ENCODE measurements at regions not wholly inside any gene's neighbourhood (a gene's known extent, or its start where the extent isn't known, plus 50 kb on each side); places are given as distances from the start of the nearest gene placed in this dataset.
"Not testable (repeated sequence)": the region's sequence is repeated elsewhere in the genome, so short reads cannot be mapped to it uniquely, and the experiment has no call there.

DNA sequence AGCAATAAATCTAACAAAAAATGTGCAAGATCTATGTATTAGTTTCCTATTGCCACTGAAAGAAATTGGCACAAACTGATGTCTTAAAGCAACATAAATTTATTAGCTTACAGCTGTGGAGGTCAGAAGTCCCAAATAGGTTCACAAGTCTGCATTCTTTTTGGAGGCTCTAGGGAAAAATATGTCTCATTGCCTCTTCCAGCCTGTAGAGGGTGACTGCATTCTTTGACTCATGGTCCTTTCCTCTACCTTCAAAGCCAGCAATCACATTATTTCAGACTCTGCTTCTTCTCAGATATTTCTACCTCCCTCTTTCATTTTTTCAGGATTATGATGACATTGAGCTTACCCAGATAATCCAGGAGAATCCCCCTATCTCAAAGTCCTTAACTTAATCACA lies 1531.1 kb downstream of the KHDRBS2 start:
- intact Hi-C loops (cut with micrococcal nuclease; ENCODE audit: unreplicated experiment): no loop called here
- no peaks in the 10 kb centered on the region for H3K79me2 ChIP-seq (ENCODE audit: low read depth)
- no peaks in the 10 kb centered on the region for H3K9me2 ChIP-seq (ENCODE audit: insufficient read depth)
- H4K20me1 ChIP-seq (ENCODE audit: insufficient read depth): no peaks in the 10 kb centered on the region
- H3K9me3 ChIP-seq (ENCODE audit: insufficient read depth, low read depth): no peaks in the 10 kb centered on the region
- H3K4me2 ChIP-seq: no peak overlapping the region
- no peak overlapping the region for H3K4me3 ChIP-seq
- H3K27ac ChIP-seq: no peak overlapping the region
- no peaks in the 10 kb centered on the region for H3F3A ChIP-seq (ENCODE audit: insufficient read depth, low read depth)
- no peaks in the 10 kb centered on the region for H3K4me1 ChIP-seq (replicated peaks; ENCODE audit: insufficient read depth)
- TF ChIP-seq, protein P1, sequence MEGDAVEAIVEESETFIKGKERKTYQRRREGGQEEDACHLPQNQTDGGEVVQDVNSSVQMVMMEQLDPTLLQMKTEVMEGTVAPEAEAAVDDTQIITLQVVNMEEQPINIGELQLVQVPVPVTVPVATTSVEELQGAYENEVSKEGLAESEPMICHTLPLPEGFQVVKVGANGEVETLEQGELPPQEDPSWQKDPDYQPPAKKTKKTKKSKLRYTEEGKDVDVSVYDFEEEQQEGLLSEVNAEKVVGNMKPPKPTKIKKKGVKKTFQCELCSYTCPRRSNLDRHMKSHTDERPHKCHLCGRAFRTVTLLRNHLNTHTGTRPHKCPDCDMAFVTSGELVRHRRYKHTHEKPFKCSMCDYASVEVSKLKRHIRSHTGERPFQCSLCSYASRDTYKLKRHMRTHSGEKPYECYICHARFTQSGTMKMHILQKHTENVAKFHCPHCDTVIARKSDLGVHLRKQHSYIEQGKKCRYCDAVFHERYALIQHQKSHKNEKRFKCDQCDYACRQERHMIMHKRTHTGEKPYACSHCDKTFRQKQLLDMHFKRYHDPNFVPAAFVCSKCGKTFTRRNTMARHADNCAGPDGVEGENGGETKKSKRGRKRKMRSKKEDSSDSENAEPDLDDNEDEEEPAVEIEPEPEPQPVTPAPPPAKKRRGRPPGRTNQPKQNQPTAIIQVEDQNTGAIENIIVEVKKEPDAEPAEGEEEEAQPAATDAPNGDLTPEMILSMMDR (conservative IDR thresholded peaks at IDR 0.05): 0 out of 2 replicates have a peak, but pooled peaks have one; percentile 16
- TF ChIP-seq EZH2 (IDR thresholded peaks at IDR 0.05; ENCODE audit: low read depth): no peak
- ChIA-PET CTCF (no interaction called here), POLR2A (ENCODE audit: unreplicated experiment) (no interaction called here)
- no TSS peak for BruUV-seq (replicated peaks)
- no peak overlapping the region for H2AFZ ChIP-seq
- H3K36me3 ChIP-seq (ENCODE audit: low read depth): no peaks in the 10 kb centered on the region
- no peaks in the 10 kb centered on the region for H3K27me3 ChIP-seq (ENCODE audit: insufficient read depth, low read depth)
- no peak for DNase-seq

DNA sequence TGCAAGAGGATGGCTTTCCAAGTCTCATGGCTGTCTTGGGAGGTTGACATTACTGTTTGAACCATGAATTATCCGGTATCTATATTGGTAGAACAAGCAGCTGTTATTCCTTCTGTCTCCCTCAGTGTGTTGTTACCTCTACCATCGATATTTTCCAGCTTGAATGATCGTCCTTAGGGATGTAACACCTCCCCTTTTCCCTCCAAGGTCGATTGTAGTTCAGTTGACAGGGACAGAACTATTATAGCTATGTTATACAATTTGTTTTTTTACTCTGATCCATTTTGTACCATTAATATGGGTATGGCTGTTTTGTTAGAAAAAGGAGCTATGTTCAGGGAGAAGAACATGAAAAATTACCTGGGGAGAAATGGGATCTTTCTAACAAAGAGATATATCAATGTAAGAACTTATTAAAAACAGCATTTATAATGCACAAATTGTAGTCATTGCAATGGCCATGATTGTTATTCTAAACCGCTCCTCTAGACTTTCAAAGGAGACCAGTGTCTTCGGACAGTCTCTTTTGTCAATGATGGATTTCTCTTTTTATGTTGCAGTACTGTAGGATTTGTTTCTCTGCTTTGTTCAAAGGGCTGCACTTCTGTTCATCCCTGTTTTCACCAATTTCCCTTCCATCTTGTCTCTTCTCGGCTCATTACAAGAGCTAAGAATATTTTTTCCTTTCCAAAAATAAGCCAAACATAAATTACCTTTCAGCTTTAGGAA lies 1535.5 kb downstream of the KHDRBS2 start:
- not testable (repeated sequence) for BruUV-seq (replicated peaks)

DNA sequence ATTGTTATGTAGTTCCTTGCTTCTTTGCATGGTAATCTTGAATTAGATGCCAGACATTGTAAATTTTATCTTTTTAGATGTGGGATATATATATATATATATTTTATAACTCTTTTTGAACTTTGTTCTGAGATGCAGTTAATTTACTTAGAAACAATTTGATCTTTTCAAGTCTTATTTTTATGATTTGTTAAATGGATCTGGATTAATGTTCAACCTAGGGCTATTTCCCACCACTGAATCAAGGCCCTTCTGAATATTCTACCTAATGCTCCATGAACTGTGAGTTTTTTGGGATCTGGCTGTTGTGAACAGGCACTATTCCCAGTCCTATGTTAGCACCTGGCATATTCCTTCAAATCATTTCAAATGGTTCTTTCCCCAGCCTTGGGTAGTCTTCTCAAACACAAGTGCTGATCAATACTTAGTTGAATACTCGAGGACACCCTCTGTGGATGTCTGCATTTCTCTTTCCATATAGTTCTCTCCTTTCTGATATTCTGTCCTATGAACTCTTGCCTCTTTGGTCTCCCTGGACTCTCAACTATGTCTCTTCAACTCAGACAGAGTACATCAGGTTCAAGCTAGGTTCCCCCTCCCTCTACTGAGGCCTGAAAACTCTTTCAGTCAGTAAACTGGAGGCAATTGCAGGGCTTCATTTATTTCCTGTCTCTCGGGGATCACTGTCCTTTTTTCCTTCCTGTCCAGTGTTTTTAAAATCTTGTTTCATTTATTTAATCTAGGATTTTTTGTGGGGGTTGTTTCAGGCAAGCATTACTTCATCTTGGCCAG lies 1538.1 kb downstream of the KHDRBS2 start:
- BruUV-seq (replicated peaks); H3K27me3 ChIP-seq (ENCODE audit: insufficient read depth, low read depth); H3K9me3 ChIP-seq (ENCODE audit: insufficient read depth, low read depth); H3K4me2 ChIP-seq; H3K4me3 ChIP-seq; H4K20me1 ChIP-seq (ENCODE audit: insufficient read depth); H3F3A ChIP-seq (ENCODE audit: insufficient read depth, low read depth); H3K79me2 ChIP-seq (ENCODE audit: low read depth); CTCF ChIA-PET; H3K9me2 ChIP-seq (ENCODE audit: insufficient read depth); H3K4me1 ChIP-seq (replicated peaks; ENCODE audit: insufficient read depth); H3K27ac ChIP-seq; intact Hi-C loops (cut with micrococcal nuclease; ENCODE audit: unreplicated experiment); POLR2A ChIA-PET (ENCODE audit: unreplicated experiment); H2AFZ ChIP-seq; DNase-seq; H3K36me3 ChIP-seq (ENCODE audit: low read depth): not testable (repeated sequence)

More for the DNA sequence above, 1535.5 kb downstream of the KHDRBS2 start:
- H2AFZ ChIP-seq; H4K20me1 ChIP-seq (ENCODE audit: insufficient read depth); H3K9me2 ChIP-seq (ENCODE audit: insufficient read depth); H3K27ac ChIP-seq; H3K27me3 ChIP-seq (ENCODE audit: insufficient read depth, low read depth); H3K4me2 ChIP-seq; DNase-seq; H3K79me2 ChIP-seq (ENCODE audit: low read depth); POLR2A ChIA-PET (ENCODE audit: unreplicated experiment); H3F3A ChIP-seq (ENCODE audit: insufficient read depth, low read depth); H3K4me1 ChIP-seq (replicated peaks; ENCODE audit: insufficient read depth); CTCF ChIA-PET; H3K4me3 ChIP-seq; H3K36me3 ChIP-seq (ENCODE audit: low read depth); intact Hi-C loops (cut with micrococcal nuclease; ENCODE audit: unreplicated experiment); H3K9me3 ChIP-seq (ENCODE audit: insufficient read depth, low read depth): not testable (repeated sequence)

DNA sequence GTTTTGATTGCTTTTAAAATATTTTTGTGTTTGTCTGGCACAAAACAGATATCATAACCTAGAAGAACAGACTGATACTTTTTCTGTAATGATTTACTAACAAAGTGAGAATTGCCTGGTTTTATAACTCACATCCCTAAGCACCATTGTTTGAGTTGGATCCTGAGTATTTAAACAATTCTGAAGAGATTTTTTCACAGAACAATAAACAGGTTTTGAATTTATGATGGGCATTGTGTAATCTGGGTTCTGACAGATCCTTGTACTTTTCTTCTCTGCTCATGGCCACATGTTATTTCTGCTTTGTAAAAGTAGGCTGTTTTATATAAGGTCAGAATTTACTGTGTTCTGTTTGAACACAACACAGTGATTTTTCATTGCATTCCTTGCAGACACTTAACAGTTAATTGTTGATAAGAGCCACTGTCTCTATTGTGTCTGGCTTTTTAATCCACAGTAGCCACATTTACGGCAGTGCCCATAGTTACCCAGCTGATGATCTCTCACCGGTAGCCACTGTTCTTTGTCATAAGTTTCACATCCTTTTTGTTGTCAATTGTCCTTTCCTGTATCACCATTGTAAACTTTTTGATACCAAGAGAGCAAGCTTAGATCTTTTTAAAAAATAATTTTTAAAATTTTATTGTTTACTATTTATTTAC lies 1548.1 kb downstream of the KHDRBS2 start:
- intact Hi-C loops (cut with micrococcal nuclease; ENCODE audit: unreplicated experiment); H3K36me3 ChIP-seq (ENCODE audit: low read depth); H3F3A ChIP-seq (ENCODE audit: insufficient read depth, low read depth); H3K9me2 ChIP-seq (ENCODE audit: insufficient read depth); H2AFZ ChIP-seq; H3K4me3 ChIP-seq; H3K9me3 ChIP-seq (ENCODE audit: insufficient read depth, low read depth); DNase-seq; H3K4me2 ChIP-seq; H3K27ac ChIP-seq; H3K27me3 ChIP-seq (ENCODE audit: insufficient read depth, low read depth); H3K79me2 ChIP-seq (ENCODE audit: low read depth); H4K20me1 ChIP-seq (ENCODE audit: insufficient read depth); H3K4me1 ChIP-seq (replicated peaks; ENCODE audit: insufficient read depth); CTCF ChIA-PET; POLR2A ChIA-PET (ENCODE audit: unreplicated experiment); BruUV-seq (replicated peaks): not testable (repeated sequence)

DNA sequence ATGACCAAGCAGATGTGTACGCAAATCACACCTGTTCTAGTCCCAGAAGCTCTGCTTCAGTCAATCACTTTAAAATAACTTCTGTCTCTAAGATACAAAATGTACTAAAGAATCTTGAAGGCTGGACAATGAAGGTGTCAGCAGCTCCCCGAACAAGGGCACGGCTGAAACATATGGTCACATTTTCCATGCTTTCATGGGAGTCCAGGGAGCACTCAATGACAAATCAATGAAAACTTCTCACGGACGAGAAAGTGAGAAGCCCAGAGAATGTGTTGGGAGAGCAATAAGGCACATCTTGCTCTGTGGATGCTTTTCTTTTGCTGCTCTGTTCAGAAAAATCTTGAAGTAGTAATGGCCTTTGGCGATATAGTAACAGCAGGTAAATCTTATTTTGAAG lies 1548.7 kb downstream of the KHDRBS2 start:
- H4K20me1 ChIP-seq (ENCODE audit: insufficient read depth); H3K27ac ChIP-seq; intact Hi-C loops (cut with micrococcal nuclease; ENCODE audit: unreplicated experiment); H3K79me2 ChIP-seq (ENCODE audit: low read depth); H3K4me3 ChIP-seq; H3K4me1 ChIP-seq (replicated peaks; ENCODE audit: insufficient read depth); H3K4me2 ChIP-seq; CTCF ChIA-PET; BruUV-seq (replicated peaks); H3K9me2 ChIP-seq (ENCODE audit: insufficient read depth); H3K9me3 ChIP-seq (ENCODE audit: insufficient read depth, low read depth); DNase-seq; H2AFZ ChIP-seq; H3K36me3 ChIP-seq (ENCODE audit: low read depth); H3F3A ChIP-seq (ENCODE audit: insufficient read depth, low read depth); H3K27me3 ChIP-seq (ENCODE audit: insufficient read depth, low read depth); POLR2A ChIA-PET (ENCODE audit: unreplicated experiment): not testable (repeated sequence)

DNA sequence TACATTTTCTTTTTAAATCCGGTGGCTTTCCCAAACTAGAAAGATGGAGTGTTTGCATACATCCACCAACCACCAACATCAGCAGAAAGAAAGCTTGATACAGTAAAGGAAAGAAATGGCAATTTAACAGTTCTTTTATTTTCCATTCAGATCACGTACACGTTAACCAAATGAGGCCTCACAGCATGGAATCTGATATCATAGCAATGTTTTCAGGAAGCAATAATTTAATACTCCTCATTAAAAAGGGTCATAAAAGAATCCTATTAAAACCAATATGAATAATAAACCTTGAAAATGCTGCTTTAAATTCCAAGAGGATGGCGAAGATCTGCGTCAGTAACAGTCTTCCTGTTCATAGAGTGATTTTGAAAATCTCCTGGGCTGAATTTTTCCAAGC lies 1562.1 kb downstream of the KHDRBS2 start:
- H3K9me2 ChIP-seq (ENCODE audit: insufficient read depth); H3K27me3 ChIP-seq (ENCODE audit: insufficient read depth, low read depth); intact Hi-C loops (cut with micrococcal nuclease; ENCODE audit: unreplicated experiment); POLR2A ChIA-PET (ENCODE audit: unreplicated experiment); H3K79me2 ChIP-seq (ENCODE audit: low read depth); H3K36me3 ChIP-seq (ENCODE audit: low read depth); H2AFZ ChIP-seq; H3K4me1 ChIP-seq (replicated peaks; ENCODE audit: insufficient read depth); H3K9me3 ChIP-seq (ENCODE audit: insufficient read depth, low read depth); BruUV-seq (replicated peaks); H4K20me1 ChIP-seq (ENCODE audit: insufficient read depth); H3K27ac ChIP-seq; CTCF ChIA-PET; H3K4me2 ChIP-seq; H3F3A ChIP-seq (ENCODE audit: insufficient read depth, low read depth); DNase-seq; H3K4me3 ChIP-seq: not testable (repeated sequence)

Data from PC-9 (cell line).